ENCODE measurements at regions not wholly inside any gene's neighbourhood (a gene's known extent, or its start where the extent isn't known, plus 50 kb on each side); places are given as distances from the start of the nearest gene placed in this dataset.

GRCh38 chr19:31510635-31511034, 161.4 kb upstream of the TSHZ3 start:
- no peaks in the 10 kb centered on the region for H3K36me3 ChIP-seq (ENCODE audit: control insufficient read depth in 2 of 2, extremely low read depth in 1 of 2, insufficient read depth in 2 of 2, low read length in 2 of 2)
- no peaks in the 10 kb centered on the region for H4K20me1 ChIP-seq (ENCODE audit: control insufficient read depth, extremely low read depth, insufficient read depth, low read length)
- no peak for TF ChIP-seq EZH2 (IDR thresholded peaks at IDR 0.05; ENCODE audit: low read length)
- TF ChIP-seq CTCF (optimal IDR thresholded peaks at IDR 0.05 in 1 of 3, IDR thresholded peaks at IDR 0.05 in 1 of 3, conservative IDR thresholded peaks at IDR 0.05 in 1 of 3; ENCODE audit: extremely low read depth in 1 of 3, insufficient read depth in 2 of 3, low read length in 3 of 3), result no peak
- H3K9me3 ChIP-seq (ENCODE audit: control insufficient read depth, low read depth, low read length), result no peaks in the 10 kb centered on the region
- H3K4me2 ChIP-seq (ENCODE audit: control insufficient read depth, extremely low read depth, insufficient read depth, low read depth, low read length), result no peak overlapping the region
- no peaks in the 10 kb centered on the region for H3K4me1 ChIP-seq (ENCODE audit: control insufficient read depth, extremely low read depth, insufficient read depth, low read length)
- H2AFZ ChIP-seq (ENCODE audit: control insufficient read depth, low read length), result no peak overlapping the region
- no peak for DNase-seq (ENCODE audit: low read depth, low spot score)
- FAIRE-seq, result no peak
- no peaks in the 10 kb centered on the region for H3K27me3 ChIP-seq (ENCODE audit: control insufficient read depth, extremely low read depth, insufficient read depth, low read length)
- no peak overlapping the region for H3K4me3 ChIP-seq (ENCODE audit: control insufficient read depth in 2 of 3, extremely low read depth in 1 of 3, insufficient read depth in 2 of 3, low read depth in 1 of 3, low read length in 3 of 3)
- H3K9ac ChIP-seq (ENCODE audit: control insufficient read depth, extremely low read depth, insufficient read depth, low read length), result no peak overlapping the region
- H3K79me2 ChIP-seq (ENCODE audit: control insufficient read depth, insufficient read depth, low read length), result no peaks in the 10 kb centered on the region
- dilution Hi-C loops (cut with MboI; ENCODE audit: extremely low pct_ligation_motif_present, low sequenced_read_pairs), result no loop called here
- H3K27ac ChIP-seq (ENCODE audit: control insufficient read depth, insufficient read depth, low read length), result no peak overlapping the region
- H3K9me1 ChIP-seq (ENCODE audit: control insufficient read depth, extremely low read depth, insufficient read depth, low read length), result no peaks in the 10 kb centered on the region

GRCh38 chr19:31511098-31511497, 161.9 kb upstream of the TSHZ3 start:
- Histone ChIP-seq H3K4me2 (ENCODE audit: control insufficient read depth, extremely low read depth, insufficient read depth, low read depth, low read length) (no peak overlapping the region), H3K4me3 (ENCODE audit: control insufficient read depth in 2 of 3, extremely low read depth in 1 of 3, insufficient read depth in 2 of 3, low read depth in 1 of 3, low read length in 3 of 3) (no peak overlapping the region), H3K9me3 (ENCODE audit: control insufficient read depth, low read depth, low read length) (no peaks in the 10 kb centered on the region), H4K20me1 (ENCODE audit: control insufficient read depth, extremely low read depth, insufficient read depth, low read length) (no peaks in the 10 kb centered on the region), H3K27ac (ENCODE audit: control insufficient read depth, insufficient read depth, low read length) (no peak overlapping the region), H2AFZ (ENCODE audit: control insufficient read depth, low read length) (no peak overlapping the region), H3K9ac (ENCODE audit: control insufficient read depth, extremely low read depth, insufficient read depth, low read length) (no peak overlapping the region), H3K9me1 (ENCODE audit: control insufficient read depth, extremely low read depth, insufficient read depth, low read length) (no peaks in the 10 kb centered on the region), H3K27me3 (ENCODE audit: control insufficient read depth, extremely low read depth, insufficient read depth, low read length) (no peaks in the 10 kb centered on the region), H3K79me2 (ENCODE audit: control insufficient read depth, insufficient read depth, low read length) (no peaks in the 10 kb centered on the region), H3K36me3 (ENCODE audit: control insufficient read depth in 2 of 2, extremely low read depth in 1 of 2, insufficient read depth in 2 of 2, low read length in 2 of 2) (no peaks in the 10 kb centered on the region), H3K4me1 (ENCODE audit: control insufficient read depth, extremely low read depth, insufficient read depth, low read length) (no peaks in the 10 kb centered on the region)
- DNase-seq (ENCODE audit: low read depth, low spot score) (no peak), FAIRE-seq (no peak)
- dilution Hi-C loops (cut with MboI; ENCODE audit: extremely low pct_ligation_motif_present, low sequenced_read_pairs), result no loop called here
- TF ChIP-seq CTCF (optimal IDR thresholded peaks at IDR 0.05 in 1 of 3, IDR thresholded peaks at IDR 0.05 in 1 of 3, conservative IDR thresholded peaks at IDR 0.05 in 1 of 3; ENCODE audit: extremely low read depth in 1 of 3, insufficient read depth in 2 of 3, low read length in 3 of 3) (no peak), EZH2 (IDR thresholded peaks at IDR 0.05; ENCODE audit: low read length) (no peak)

Measured in keratinocyte (primary cell).